ENCODE measurements at regions not wholly inside any gene's neighbourhood (a gene's known extent, or its start where the extent isn't known, plus 50 kb on each side); places are given as distances from the start of the nearest gene placed in this dataset.

DNA sequence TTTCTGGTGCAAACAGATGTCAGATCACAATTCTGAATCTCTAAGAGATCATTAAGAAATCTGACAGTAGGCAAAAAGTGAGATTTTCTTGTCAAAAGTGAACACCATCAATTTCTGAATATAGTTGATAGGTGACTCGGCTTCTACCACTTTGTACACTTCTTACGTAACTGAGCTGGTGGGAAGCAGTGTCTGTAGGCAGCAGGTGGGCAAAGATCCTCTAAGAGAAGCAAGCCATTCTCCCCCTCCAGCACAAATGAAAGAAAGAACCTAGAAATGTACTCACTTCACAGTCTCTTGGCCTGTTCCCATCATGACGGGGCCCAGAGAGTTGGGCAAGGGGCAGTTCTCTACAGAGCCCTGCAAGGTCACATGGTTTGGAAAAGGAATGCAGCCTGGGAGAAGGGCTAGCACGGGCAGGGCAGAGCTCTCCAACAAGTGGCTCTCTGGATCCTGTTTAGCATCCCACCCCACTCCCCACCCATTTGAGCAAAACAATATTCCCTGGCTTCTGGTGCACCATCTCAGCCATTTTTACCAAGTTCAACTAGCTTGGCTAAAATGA lies 412.6 kb downstream of the LTN1 start:
- TF ChIP-seq, protein P1, sequence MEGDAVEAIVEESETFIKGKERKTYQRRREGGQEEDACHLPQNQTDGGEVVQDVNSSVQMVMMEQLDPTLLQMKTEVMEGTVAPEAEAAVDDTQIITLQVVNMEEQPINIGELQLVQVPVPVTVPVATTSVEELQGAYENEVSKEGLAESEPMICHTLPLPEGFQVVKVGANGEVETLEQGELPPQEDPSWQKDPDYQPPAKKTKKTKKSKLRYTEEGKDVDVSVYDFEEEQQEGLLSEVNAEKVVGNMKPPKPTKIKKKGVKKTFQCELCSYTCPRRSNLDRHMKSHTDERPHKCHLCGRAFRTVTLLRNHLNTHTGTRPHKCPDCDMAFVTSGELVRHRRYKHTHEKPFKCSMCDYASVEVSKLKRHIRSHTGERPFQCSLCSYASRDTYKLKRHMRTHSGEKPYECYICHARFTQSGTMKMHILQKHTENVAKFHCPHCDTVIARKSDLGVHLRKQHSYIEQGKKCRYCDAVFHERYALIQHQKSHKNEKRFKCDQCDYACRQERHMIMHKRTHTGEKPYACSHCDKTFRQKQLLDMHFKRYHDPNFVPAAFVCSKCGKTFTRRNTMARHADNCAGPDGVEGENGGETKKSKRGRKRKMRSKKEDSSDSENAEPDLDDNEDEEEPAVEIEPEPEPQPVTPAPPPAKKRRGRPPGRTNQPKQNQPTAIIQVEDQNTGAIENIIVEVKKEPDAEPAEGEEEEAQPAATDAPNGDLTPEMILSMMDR (conservative IDR thresholded peaks at IDR 0.05; ENCODE audit: low read depth in 2 of 2), result no peak
- no peak for TF ChIP-seq EZH2 (IDR thresholded peaks at IDR 0.05; ENCODE audit: low read depth, unreplicated experiment)
- TF ChIP-seq EZH2phosphoT487 (IDR thresholded peaks at IDR 0.05; ENCODE audit: unreplicated experiment), result no peak
- no peak for TF ChIP-seq POLR2AphosphoS5 (IDR thresholded peaks at IDR 0.05; ENCODE audit: low read depth)
- TF ChIP-seq, protein P2, sequence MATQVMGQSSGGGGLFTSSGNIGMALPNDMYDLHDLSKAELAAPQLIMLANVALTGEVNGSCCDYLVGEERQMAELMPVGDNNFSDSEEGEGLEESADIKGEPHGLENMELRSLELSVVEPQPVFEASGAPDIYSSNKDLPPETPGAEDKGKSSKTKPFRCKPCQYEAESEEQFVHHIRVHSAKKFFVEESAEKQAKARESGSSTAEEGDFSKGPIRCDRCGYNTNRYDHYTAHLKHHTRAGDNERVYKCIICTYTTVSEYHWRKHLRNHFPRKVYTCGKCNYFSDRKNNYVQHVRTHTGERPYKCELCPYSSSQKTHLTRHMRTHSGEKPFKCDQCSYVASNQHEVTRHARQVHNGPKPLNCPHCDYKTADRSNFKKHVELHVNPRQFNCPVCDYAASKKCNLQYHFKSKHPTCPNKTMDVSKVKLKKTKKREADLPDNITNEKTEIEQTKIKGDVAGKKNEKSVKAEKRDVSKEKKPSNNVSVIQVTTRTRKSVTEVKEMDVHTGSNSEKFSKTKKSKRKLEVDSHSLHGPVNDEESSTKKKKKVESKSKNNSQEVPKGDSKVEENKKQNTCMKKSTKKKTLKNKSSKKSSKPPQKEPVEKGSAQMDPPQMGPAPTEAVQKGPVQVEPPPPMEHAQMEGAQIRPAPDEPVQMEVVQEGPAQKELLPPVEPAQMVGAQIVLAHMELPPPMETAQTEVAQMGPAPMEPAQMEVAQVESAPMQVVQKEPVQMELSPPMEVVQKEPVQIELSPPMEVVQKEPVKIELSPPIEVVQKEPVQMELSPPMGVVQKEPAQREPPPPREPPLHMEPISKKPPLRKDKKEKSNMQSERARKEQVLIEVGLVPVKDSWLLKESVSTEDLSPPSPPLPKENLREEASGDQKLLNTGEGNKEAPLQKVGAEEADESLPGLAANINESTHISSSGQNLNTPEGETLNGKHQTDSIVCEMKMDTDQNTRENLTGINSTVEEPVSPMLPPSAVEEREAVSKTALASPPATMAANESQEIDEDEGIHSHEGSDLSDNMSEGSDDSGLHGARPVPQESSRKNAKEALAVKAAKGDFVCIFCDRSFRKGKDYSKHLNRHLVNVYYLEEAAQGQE (IDR thresholded peaks at IDR 0.05; ENCODE audit: unreplicated experiment), result no peak
- TF ChIP-seq JUNB (IDR thresholded peaks at IDR 0.05; ENCODE audit: unreplicated experiment), result no peak
- no peak for TF ChIP-seq NANOG (IDR thresholded peaks at IDR 0.05; ENCODE audit: borderline replicate concordance)
- no peak for TF ChIP-seq ZNF331 (CRISPR knock-in tag; IDR thresholded peaks at IDR 0.05; ENCODE audit: low read depth)
- TF ChIP-seq ZNF114 (CRISPR knock-in tag; IDR thresholded peaks at IDR 0.05), result no peak

Data from GM23338 (cell line).